Lower lobe of right lung (tissue), 2 donors: ENCODE measurements at regions not wholly inside any gene's neighbourhood (a gene's known extent, or its start where the extent isn't known, plus 50 kb on each side); places are given as distances from the start of the nearest gene placed in this dataset.

Experiments used
- ATAC-seq, 2 donors: fragments of 200-7000 bp; cut with Tn5 transposase; one replicate each; pipeline ENCODE4 v1.9.1; 2020 to 2022; ENCODE audit warnings: mild to moderate bottlenecking in 2 of 2, moderate library complexity in 2 of 2
- DNase-seq: peaks from one replicate; pipeline ENCODE4 v3.0.0-alpha.2; 2020
- H3K27ac ChIP-seq: fragments of 200-600 bp; one replicate; pipeline ENCODE4 v1.8.0; 2022
- H3K27me3 ChIP-seq: fragments of 200-600 bp; one replicate; pipeline ENCODE4 v1.8.0; 2022; ENCODE audit warnings: low read depth
- H3K36me3 ChIP-seq: fragments of 200-600 bp; one replicate; pipeline ENCODE4 v1.8.0; 2022; ENCODE audit warnings: mild to moderate bottlenecking
- H3K4me1 ChIP-seq: fragments of 200-600 bp; one replicate; pipeline ENCODE4 v1.8.0; 2022
- H3K4me3 ChIP-seq: fragments of 200-600 bp; one replicate; pipeline ENCODE4 v1.8.0; 2022; ENCODE audit warnings: mild to moderate bottlenecking
- H3K9me3 ChIP-seq: fragments of 200-600 bp; one replicate; pipeline ENCODE4 v1.8.0; 2022
- intact Hi-C: fragments of 100-400 bp; cut with DNase I; formaldehyde crosslinking; loops from one replicate; pipeline ENCODE4 v1.11.0; 2022
- TF ChIP-seq, protein P1 (sequence below): fragments of 200-600 bp; IDR thresholded peaks from one replicate; pipeline ENCODE4 v1.8.0; 2022; ENCODE audit warnings: antibody characterized with exemption, mild to moderate bottlenecking
- donor health status: DM: no; HTN: yes; CAD: no; lungs with severe emphysema.

DNA sequence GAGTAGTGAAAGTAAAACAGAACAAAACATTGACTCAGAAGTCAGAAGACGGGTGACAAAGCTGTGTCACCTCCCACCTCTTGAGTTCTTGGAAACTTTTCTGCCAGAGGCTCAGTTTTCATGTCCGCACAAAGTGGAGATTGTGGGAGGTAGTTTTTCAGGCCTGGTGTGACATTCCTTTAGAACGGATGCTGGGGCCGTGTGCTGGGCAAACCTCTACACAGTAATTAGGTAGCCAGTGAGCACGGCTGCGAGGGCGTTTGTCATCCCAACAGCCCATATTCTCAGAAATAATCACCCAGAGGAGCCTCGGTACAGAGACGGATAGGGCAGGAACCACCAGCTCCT lies 1054.4 kb downstream of the TBC1D22A start:
- Histone ChIP-seq H3K4me1 (no peaks in the 10 kb centered on the region), H3K36me3 (no peaks in the 10 kb centered on the region), H3K27ac (no peak overlapping the region), H3K9me3 (no peaks in the 10 kb centered on the region), H3K4me3 (no peak overlapping the region), H3K27me3 (no peaks in the 10 kb centered on the region)
- intact Hi-C loops = no loop called here
- DNase-seq (no peak), ATAC-seq (no peak)
- TF ChIP-seq, protein P1, sequence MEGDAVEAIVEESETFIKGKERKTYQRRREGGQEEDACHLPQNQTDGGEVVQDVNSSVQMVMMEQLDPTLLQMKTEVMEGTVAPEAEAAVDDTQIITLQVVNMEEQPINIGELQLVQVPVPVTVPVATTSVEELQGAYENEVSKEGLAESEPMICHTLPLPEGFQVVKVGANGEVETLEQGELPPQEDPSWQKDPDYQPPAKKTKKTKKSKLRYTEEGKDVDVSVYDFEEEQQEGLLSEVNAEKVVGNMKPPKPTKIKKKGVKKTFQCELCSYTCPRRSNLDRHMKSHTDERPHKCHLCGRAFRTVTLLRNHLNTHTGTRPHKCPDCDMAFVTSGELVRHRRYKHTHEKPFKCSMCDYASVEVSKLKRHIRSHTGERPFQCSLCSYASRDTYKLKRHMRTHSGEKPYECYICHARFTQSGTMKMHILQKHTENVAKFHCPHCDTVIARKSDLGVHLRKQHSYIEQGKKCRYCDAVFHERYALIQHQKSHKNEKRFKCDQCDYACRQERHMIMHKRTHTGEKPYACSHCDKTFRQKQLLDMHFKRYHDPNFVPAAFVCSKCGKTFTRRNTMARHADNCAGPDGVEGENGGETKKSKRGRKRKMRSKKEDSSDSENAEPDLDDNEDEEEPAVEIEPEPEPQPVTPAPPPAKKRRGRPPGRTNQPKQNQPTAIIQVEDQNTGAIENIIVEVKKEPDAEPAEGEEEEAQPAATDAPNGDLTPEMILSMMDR = no peak

DNA sequence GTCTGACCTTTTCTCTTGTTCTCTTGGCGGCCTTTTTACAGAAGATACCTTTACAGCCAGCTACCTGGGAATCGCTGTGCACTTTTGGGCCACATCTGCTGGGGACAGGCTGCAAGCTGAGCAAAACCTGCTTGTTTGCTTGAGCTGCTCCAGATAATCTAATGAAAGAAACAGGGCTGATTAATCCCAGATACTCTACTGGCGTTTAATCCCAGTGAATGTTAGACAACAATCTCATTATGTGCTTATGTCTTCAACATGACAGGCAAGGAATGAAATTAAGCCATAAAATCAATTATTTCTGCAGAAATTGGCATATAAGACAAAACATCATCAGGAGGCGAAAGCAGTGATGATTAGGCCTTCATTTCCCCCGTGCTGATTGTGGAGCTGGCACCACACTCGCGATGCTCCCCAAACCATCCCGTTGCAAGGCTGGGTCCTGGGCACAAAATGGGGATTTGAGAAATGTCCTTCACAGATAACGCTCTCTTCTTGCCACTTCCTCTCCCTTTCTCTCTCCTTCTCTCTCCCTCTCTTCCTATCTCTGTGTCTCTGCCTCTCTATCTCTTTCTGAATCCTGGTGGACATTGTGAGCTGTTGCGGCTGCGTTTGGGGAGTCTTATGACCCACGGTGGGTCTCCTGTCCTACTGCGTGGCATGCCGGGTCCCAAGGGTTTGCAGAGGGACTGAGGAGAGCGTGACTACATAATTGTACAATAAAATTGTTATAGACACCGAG lies 1053.8 kb downstream of the TBC1D22A start:
- no peak for ATAC-seq
- no peak for DNase-seq
- Histone ChIP-seq H3K27ac (no peak overlapping the region), H3K4me1 (no peaks in the 10 kb centered on the region), H3K27me3 (no peaks in the 10 kb centered on the region), H3K9me3 (no peaks in the 10 kb centered on the region), H3K4me3 (no peak overlapping the region), H3K36me3 (no peaks in the 10 kb centered on the region)
- TF ChIP-seq, protein P1 = no peak
- intact Hi-C loops = no loop called here

DNA sequence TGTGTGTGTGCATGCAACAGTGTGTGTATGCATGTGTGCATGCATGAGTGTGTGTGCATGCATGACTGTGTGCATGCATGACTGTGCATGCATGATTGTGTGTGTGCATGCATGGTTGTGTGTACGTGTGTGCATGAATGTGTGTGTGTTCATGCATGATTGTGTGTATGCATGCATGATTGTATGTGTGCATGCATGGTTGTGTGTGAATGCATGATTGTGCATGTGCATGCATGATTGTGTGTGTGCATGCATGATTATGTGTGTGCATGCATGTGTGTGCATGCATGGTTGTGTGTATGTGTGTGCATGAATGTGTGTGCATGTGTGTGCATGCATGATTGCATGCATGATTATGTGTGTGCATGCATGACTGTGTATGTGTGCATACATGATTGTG lies 1052.0 kb downstream of the TBC1D22A start:
- H3K4me1 ChIP-seq = no peaks in the 10 kb centered on the region
- TF ChIP-seq, protein P1 = no peak
- intact Hi-C loops = no loop called here
- no peak overlapping the region for H3K4me3 ChIP-seq
- H3K27ac ChIP-seq = no peak overlapping the region
- DNase-seq (no peak), ATAC-seq (no peak)
- H3K36me3 ChIP-seq = no peaks in the 10 kb centered on the region
- no peaks in the 10 kb centered on the region for H3K9me3 ChIP-seq
- no peaks in the 10 kb centered on the region for H3K27me3 ChIP-seq

DNA sequence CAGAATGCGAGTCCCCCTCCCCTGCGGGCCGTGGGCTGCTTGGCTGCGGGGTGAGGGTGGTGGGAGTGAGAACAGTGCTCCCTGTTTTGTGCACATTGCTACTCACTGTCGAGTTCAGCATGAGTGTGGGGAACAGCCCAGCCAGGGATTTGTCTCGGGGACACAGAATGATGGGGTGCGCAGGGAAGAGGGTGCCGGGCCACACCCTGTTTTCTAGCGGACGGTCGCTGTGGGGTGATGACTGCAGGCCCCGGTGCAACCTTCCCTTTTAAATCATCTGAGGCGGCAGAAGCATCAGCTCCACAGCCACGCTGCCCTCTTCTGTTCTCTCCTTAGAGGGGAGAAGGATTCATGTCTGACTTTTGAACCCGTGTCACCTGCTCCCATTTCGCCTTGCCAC lies 1051.2 kb downstream of the TBC1D22A start:
- Histone ChIP-seq H3K4me1 (no peaks in the 10 kb centered on the region), H3K4me3 (no peak overlapping the region), H3K27me3 (no peaks in the 10 kb centered on the region), H3K36me3 (no peaks in the 10 kb centered on the region), H3K9me3 (no peaks in the 10 kb centered on the region), H3K27ac (no peak overlapping the region)
- ATAC-seq (no peak), DNase-seq (no peak)
- intact Hi-C loops = no loop called here
- TF ChIP-seq, protein P1 = no peak

DNA sequence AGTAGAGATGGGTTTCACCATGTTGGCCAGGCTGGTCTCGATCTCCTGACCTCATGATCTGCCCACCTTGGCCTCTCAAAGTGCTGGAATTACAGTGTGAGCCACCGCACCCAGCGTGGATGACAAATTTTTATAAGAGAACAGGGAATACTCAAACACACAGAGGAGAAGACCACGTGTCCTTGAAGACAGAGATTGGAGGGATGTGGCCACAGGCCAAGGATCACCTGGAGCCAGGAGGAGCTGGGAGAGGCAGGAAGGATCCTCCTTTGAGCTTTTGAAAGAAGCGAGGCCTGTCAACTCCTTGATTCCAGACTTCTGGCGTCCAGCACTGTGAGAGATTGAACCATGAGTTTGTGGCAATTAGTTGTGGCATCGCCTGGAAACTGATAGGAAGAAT lies 1049.5 kb downstream of the TBC1D22A start:
- H3K27me3 ChIP-seq = no peaks in the 10 kb centered on the region
- TF ChIP-seq, protein P1 = no peak
- ATAC-seq (no peak), DNase-seq (no peak)
- H3K4me3 ChIP-seq = no peak overlapping the region
- no peaks in the 10 kb centered on the region for H3K4me1 ChIP-seq
- no peaks in the 10 kb centered on the region for H3K9me3 ChIP-seq
- intact Hi-C loops = no loop called here
- no peak overlapping the region for H3K27ac ChIP-seq
- H3K36me3 ChIP-seq = no peaks in the 10 kb centered on the region
